H9 (cell line): ENCODE measurements at regions not wholly inside any gene's neighbourhood (a gene's known extent, or its start where the extent isn't known, plus 50 kb on each side); places are given as distances from the start of the nearest gene placed in this dataset.
A peak's percentile ranks its signal among the peaks of the same experiment; 100 is the strongest.

Experiments used
- DNase-seq: peaks from one replicate; pipeline ENCODE4 v3.0.0-alpha.2; 2017
- H2AFZ ChIP-seq: one replicate; pipeline ENCODE4 v1.6.1; 2013; ENCODE audit warnings: mild to moderate bottlenecking, low read length, control low read depth, moderate library complexity
- H2AK5ac ChIP-seq: 2 replicates; pipeline ENCODE4 v1.6.1; 2013; ENCODE audit warnings: low read length, control low read depth, mixed read lengths; ENCODE audit not compliant: insufficient read length
- H2BK120ac ChIP-seq: one replicate; pipeline ENCODE4 v1.6.1; 2013; ENCODE audit warnings: low read depth, mild to moderate bottlenecking, low read length, control low read depth, inconsistent platforms; ENCODE audit not compliant: poor library complexity, severe bottlenecking
- H2BK12ac ChIP-seq: 2 replicates; pipeline ENCODE4 v1.6.1; 2013; ENCODE audit warnings: low read length, control low read depth, mixed read lengths, low read depth; ENCODE audit not compliant: insufficient read length
- H2BK15ac ChIP-seq: 2 replicates; pipeline ENCODE4 v1.6.1; 2013; ENCODE audit warnings: low read depth, low read length, control low read depth
- H2BK20ac ChIP-seq: one replicate; pipeline ENCODE4 v1.6.1; 2013; ENCODE audit warnings: low read depth, mild to moderate bottlenecking, low read length, control low read depth, inconsistent platforms; ENCODE audit not compliant: poor library complexity, severe bottlenecking
- H2BK5ac ChIP-seq: 2 replicates; pipeline ENCODE4 v1.6.1; 2013; ENCODE audit warnings: low read length, control low read depth, mixed read lengths; ENCODE audit not compliant: insufficient read length
- H3K14ac ChIP-seq: 2 replicates; pipeline ENCODE4 v1.6.1; 2013; ENCODE audit warnings: low read length, control low read depth; ENCODE audit not compliant: insufficient read depth
- H3K18ac ChIP-seq: 2 replicates; pipeline ENCODE4 v1.6.1; 2013; ENCODE audit warnings: low read depth, mild to moderate bottlenecking, mixed read lengths, low read length, control low read depth; ENCODE audit not compliant: insufficient read length
- H3K23ac ChIP-seq: 2 replicates; pipeline ENCODE4 v1.6.1; 2013; ENCODE audit warnings: low read length, control low read depth, mixed read lengths, low read depth; ENCODE audit not compliant: insufficient read length
- H3K23me2 ChIP-seq: 2 replicates; pipeline ENCODE4 v1.6.1; 2013; ENCODE audit warnings: low read depth, mild to moderate bottlenecking, mixed read lengths, low read length, control low read depth; ENCODE audit not compliant: insufficient read length, poor library complexity, severe bottlenecking
- H3K27ac ChIP-seq: 2 replicates; pipeline ENCODE4 v1.5.1; 2013; ENCODE audit warnings: low read length, control low read depth, mixed read lengths, low read depth; ENCODE audit not compliant: insufficient read length
- H3K27me3 ChIP-seq: 2 replicates; pipeline ENCODE4 v1.6.1; 2013; ENCODE audit warnings: low read length, control low read depth, inconsistent platforms; ENCODE audit not compliant: insufficient read depth
- H3K4ac ChIP-seq: 2 replicates; pipeline ENCODE4 v1.6.1; 2013; ENCODE audit warnings: low read depth, mild to moderate bottlenecking, control low read depth, inconsistent platforms, low read length, moderate library complexity
- H3K4me1 ChIP-seq: 2 replicates; pipeline ENCODE4 v1.6.1; 2013; ENCODE audit warnings: low read length, control low read depth, inconsistent platforms; ENCODE audit not compliant: insufficient read depth
- H3K4me2 ChIP-seq: 2 replicates; pipeline ENCODE4 v1.6.1; 2013; ENCODE audit warnings: low read length, control low read depth, mixed read lengths; ENCODE audit not compliant: insufficient read length, insufficient read depth
- H3K56ac ChIP-seq: 2 replicates; pipeline ENCODE4 v1.6.1; 2013; ENCODE audit warnings: low read depth, mild to moderate bottlenecking, mixed read lengths, low read length, control low read depth; ENCODE audit not compliant: insufficient read length
- H3K79me1 ChIP-seq: 2 replicates; pipeline ENCODE4 v1.6.1; 2013; ENCODE audit warnings: low read depth, mild to moderate bottlenecking, moderate library complexity, low read length, control low read depth, inconsistent platforms; ENCODE audit not compliant: insufficient read depth, poor library complexity, severe bottlenecking
- H3K79me2 ChIP-seq: 2 replicates; pipeline ENCODE4 v1.6.1; 2013; ENCODE audit warnings: low read length, control low read depth, inconsistent platforms; ENCODE audit not compliant: insufficient read depth
- H3K9ac ChIP-seq: 2 replicates; pipeline ENCODE4 v1.6.1; 2013; ENCODE audit warnings: low read length, control low read depth, mixed read lengths; ENCODE audit not compliant: insufficient read length; ENCODE audit errors: extremely low read depth
- H3K9me3 ChIP-seq: one replicate; pipeline ENCODE4 v1.6.1; 2013; ENCODE audit warnings: low read depth, low read length, inconsistent platforms; ENCODE audit not compliant: control insufficient read depth
- H3T11ph ChIP-seq: one replicate; pipeline ENCODE4 v1.6.1; 2013; ENCODE audit warnings: mild to moderate bottlenecking, low read length, control low read depth, inconsistent platforms
- H4K20me1 ChIP-seq: one replicate; pipeline ENCODE4 v1.6.1; 2013; ENCODE audit not compliant: control insufficient read depth, insufficient read length, insufficient read depth
- H4K5ac ChIP-seq: 2 replicates; pipeline ENCODE4 v1.6.1; 2013; ENCODE audit warnings: low read depth, mild to moderate bottlenecking, mixed read lengths, low read length, control low read depth; ENCODE audit not compliant: insufficient read length
- H4K8ac ChIP-seq: replicated peaks from 2 replicates; pipeline ENCODE4 v1.6.1; 2013; ENCODE audit warnings: low read length, control low read depth, mixed read lengths, low read depth; ENCODE audit not compliant: insufficient read length
- H4K91ac ChIP-seq: 2 replicates; pipeline ENCODE4 v1.6.1; 2013; ENCODE audit warnings: low read depth, mild to moderate bottlenecking, moderate library complexity, mixed read lengths, low read length, control low read depth; ENCODE audit not compliant: insufficient read length
- H3K27ac Mint-ChIP-seq, 3 experiments: 2 replicates in 2 of 3; 3 replicates in 1 of 3; pipeline ENCODE4 v1.8.0; 2020 to 2021; ENCODE audit warnings: mixed read lengths in 3 of 3, mild to moderate bottlenecking in 1 of 3, moderate library complexity in 1 of 3
- H3K27me3 Mint-ChIP-seq: 2 replicates; pipeline ENCODE4 v1.8.0; 2021; ENCODE audit warnings: low read depth, mild to moderate bottlenecking, moderate library complexity, mixed read lengths
- H3K36me3 Mint-ChIP-seq, 3 experiments: 2 replicates in 2 of 3; 3 replicates in 1 of 3; pipeline ENCODE4 v1.8.0; 2020 to 2021; ENCODE audit warnings: low read depth in 3 of 3, mixed read lengths in 3 of 3; ENCODE audit not compliant: insufficient read depth in 1 of 3
- H3K4me1 Mint-ChIP-seq, 2 experiments: 2 replicates each; pipeline ENCODE4 v1.8.0; 2020; ENCODE audit warnings: mixed read lengths in 2 of 2
- H3K4me3 Mint-ChIP-seq, 2 experiments: 2 replicates in 1 of 2; 3 replicates in 1 of 2; pipeline ENCODE4 v1.8.0; 2020 to 2021; ENCODE audit warnings: mild to moderate bottlenecking in 2 of 2, mixed read lengths in 2 of 2, moderate library complexity in 1 of 2
- H3K9me3 Mint-ChIP-seq, 2 experiments: 2 replicates in 1 of 2; 3 replicates in 1 of 2; pipeline ENCODE4 v1.8.0; 2020; ENCODE audit warnings: mild to moderate bottlenecking in 2 of 2, mixed read lengths in 2 of 2, moderate library complexity in 1 of 2
- CTCF ChIP-seq: fragments of 200-600 bp; sonication (generic); conservative IDR thresholded peaks from 3 replicates; pipeline ENCODE4 v1.8.0; 2021; ENCODE audit warnings: antibody characterized with exemption, mild to moderate bottlenecking
- WGBS: extraction: QIAGEN DNeasy Blood & Tissue Kit; methylation state at CpG from one replicate; pipeline ENCODE4 v1.1.7; 2013; ENCODE audit warnings: missing lambda C conversion rate, low lambda C conversion rate, mixed read lengths; ENCODE audit not compliant: insufficient read length; ENCODE audit errors: extremely low coverage; 5-methylcytosine and 5-hydroxymethylcytosine counted together

GRCh38 chr2:177149155-177149503 lies 63.5 kb upstream of the HNRNPA3 start:
- no peak overlapping the region for H3K9ac ChIP-seq
- TF ChIP-seq CTCF = 0 out of 3 replicates have a peak, but pooled peaks have one; percentile 3
- no peaks in the 10 kb centered on the region for H3K27me3 ChIP-seq
- no peak overlapping the region for H3K4ac ChIP-seq
- no peak for DNase-seq
- no peak overlapping the region for H2AFZ ChIP-seq
- no peak overlapping the region for H3K23ac ChIP-seq
- H3K4me3 Mint-ChIP-seq = peak overlapping the region in 1 of 2 experiments; percentile 82; a peak in 3 of 5 replicates
- no peaks in the 10 kb centered on the region for H3K79me1 ChIP-seq
- no peaks in the 10 kb centered on the region for H3K36me3 Mint-ChIP-seq
- no peak overlapping the region for H2BK120ac ChIP-seq
- H4K5ac ChIP-seq = no peak overlapping the region
- H3K9me3 ChIP-seq = no peaks in the 10 kb centered on the region
- no peak overlapping the region for H2AK5ac ChIP-seq
- H4K20me1 ChIP-seq = no peaks in the 10 kb centered on the region
- no peak overlapping the region for H4K91ac ChIP-seq
- H4K8ac ChIP-seq = no peak overlapping the region
- no peak overlapping the region for H2BK12ac ChIP-seq
- no peak overlapping the region for H2BK15ac ChIP-seq
- WGBS = no CpG with 5 or more reads among the region's 1 CpG
- H2BK5ac ChIP-seq = no peak overlapping the region
- H3K9me3 Mint-ChIP-seq = no peaks in the 10 kb centered on the region
- no peak overlapping the region for H3K27ac Mint-ChIP-seq
- no peak overlapping the region for H3T11ph ChIP-seq
- H3K4me1 ChIP-seq = no peaks in the 10 kb centered on the region
- peaks cover 18% of the 10 kb centered on the region for H3K27me3 Mint-ChIP-seq
- no peak overlapping the region for H3K14ac ChIP-seq
- H3K4me2 ChIP-seq = peak overlapping the region; percentile 73
- no peak overlapping the region for H3K18ac ChIP-seq
- no peaks in the 10 kb centered on the region for H3K79me2 ChIP-seq
- no peak overlapping the region for H3K56ac ChIP-seq
- no peak overlapping the region for H2BK20ac ChIP-seq
- peaks cover 3% of the 10 kb centered on the region for H3K23me2 ChIP-seq
- H3K27ac ChIP-seq = no peak overlapping the region
- H3K4me1 Mint-ChIP-seq = peaks cover 12 to 18% of the 10 kb centered on the region in 2 experiments
